ENCODE measurements at regions not wholly inside any gene's neighbourhood (a gene's known extent, or its start where the extent isn't known, plus 50 kb on each side); places are given as distances from the start of the nearest gene placed in this dataset.

DNA sequence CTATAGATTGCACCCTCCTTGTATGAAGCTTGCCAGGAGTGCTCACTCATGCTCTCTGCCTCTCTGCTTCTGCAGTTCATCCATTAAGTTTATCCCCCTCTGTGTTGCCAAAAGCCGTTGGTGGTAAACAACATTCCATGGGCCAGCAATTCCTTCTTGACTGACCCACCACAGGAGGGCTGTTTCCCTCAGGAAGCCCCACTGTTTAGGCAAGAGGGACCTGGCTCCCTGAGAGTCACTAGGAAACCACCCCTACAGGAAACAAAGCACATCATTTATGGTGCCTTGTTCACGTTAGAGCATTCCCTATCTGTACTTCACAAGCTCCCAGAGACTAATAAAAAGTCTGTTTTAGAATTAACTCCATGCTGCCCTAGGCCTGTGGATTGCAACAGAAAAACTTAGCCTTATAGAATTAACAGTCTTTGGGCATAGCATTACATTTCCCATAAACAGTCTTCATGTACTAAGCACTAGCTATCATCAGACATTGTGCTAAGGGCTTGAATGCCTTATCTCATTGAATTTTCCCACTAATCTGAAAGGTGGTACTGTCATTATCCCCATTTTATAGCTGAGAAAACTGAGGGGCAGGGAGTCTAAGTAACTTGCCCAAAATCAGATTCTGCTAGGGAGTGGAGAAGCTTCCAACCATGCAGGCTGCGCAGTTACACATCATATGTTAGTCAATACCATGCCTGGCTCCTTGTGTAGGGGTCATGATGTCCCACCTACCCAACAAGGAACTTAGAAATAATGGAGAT is 149.9 kb downstream of the SHQ1 start:
- DNase-seq (ENCODE audit: low read depth), result no peak
- TF ChIP-seq, protein P1, sequence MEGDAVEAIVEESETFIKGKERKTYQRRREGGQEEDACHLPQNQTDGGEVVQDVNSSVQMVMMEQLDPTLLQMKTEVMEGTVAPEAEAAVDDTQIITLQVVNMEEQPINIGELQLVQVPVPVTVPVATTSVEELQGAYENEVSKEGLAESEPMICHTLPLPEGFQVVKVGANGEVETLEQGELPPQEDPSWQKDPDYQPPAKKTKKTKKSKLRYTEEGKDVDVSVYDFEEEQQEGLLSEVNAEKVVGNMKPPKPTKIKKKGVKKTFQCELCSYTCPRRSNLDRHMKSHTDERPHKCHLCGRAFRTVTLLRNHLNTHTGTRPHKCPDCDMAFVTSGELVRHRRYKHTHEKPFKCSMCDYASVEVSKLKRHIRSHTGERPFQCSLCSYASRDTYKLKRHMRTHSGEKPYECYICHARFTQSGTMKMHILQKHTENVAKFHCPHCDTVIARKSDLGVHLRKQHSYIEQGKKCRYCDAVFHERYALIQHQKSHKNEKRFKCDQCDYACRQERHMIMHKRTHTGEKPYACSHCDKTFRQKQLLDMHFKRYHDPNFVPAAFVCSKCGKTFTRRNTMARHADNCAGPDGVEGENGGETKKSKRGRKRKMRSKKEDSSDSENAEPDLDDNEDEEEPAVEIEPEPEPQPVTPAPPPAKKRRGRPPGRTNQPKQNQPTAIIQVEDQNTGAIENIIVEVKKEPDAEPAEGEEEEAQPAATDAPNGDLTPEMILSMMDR (IDR thresholded peaks at IDR 0.05; ENCODE audit: control insufficient read depth, insufficient read depth, low read depth, low read length, missing control alignments), result no peak
- no peak overlapping the region for H3K4me3 ChIP-seq (ENCODE audit: control insufficient read depth, low read depth, low read length)

DNA sequence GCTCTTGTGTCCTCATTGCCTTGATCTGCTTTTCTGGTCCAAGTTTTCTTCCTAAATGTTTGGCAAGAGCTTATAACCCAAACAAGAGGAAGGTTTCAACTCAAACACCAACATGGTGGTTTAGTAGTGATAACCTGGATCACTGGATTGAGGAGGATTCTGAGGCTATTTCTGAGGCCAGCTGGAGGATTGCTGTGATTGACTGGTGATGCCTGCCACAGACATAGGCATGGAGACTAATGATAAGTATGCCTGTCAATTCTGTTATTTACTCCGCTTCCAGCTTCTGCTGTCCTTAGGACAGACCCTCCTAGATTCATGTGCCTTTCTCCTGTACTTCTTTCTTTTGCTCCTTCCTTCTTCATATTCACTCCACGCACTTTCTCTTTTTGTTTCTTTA is 150.5 kb downstream of the SHQ1 start:
- no peak overlapping the region for H3K4me3 ChIP-seq (ENCODE audit: control insufficient read depth, low read depth, low read length)

DNA sequence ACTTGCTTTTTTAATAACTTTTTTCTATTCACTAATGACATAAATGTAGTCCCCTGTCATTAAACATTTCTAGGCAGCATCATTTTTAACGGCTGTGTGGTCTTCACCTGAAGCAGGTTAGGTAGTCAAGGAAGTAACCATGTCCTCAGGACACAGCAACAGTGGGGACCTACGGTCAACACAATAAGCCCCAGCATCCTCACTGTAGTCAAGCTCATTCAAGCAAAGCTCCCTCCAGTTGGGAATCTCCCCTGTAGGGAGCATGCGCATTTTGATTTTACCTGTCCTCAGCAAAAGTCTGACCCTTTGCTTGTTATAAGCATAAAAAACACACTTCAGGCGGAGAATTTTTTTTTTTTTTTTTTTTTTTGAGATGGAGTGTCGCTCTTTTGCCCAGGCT is 151.4 kb downstream of the SHQ1 start:
- DNase-seq (ENCODE audit: low read depth), result no peak
- no peak overlapping the region for H3K4me3 ChIP-seq (ENCODE audit: control insufficient read depth, low read depth, low read length)
- TF ChIP-seq, protein P1 (IDR thresholded peaks at IDR 0.05; ENCODE audit: control insufficient read depth, insufficient read depth, low read depth, low read length, missing control alignments), result no peak

More for the DNA sequence above, 150.5 kb downstream of the SHQ1 start:
- no peak for DNase-seq (ENCODE audit: low read depth)
- TF ChIP-seq, protein P1 (IDR thresholded peaks at IDR 0.05; ENCODE audit: control insufficient read depth, insufficient read depth, low read depth, low read length, missing control alignments), result no peak

- TF ChIP-seq, protein P1 (IDR thresholded peaks at IDR 0.05; ENCODE audit: control insufficient read depth, insufficient read depth, low read depth, low read length, missing control alignments), result no peak
- peak; percentile 37 for DNase-seq (ENCODE audit: low read depth)
- no peak overlapping the region for H3K4me3 ChIP-seq (ENCODE audit: control insufficient read depth, low read depth, low read length)
Measured at GRCh38 chr3:72694398-72694797, 153.8 kb downstream of the SHQ1 start.

DNA sequence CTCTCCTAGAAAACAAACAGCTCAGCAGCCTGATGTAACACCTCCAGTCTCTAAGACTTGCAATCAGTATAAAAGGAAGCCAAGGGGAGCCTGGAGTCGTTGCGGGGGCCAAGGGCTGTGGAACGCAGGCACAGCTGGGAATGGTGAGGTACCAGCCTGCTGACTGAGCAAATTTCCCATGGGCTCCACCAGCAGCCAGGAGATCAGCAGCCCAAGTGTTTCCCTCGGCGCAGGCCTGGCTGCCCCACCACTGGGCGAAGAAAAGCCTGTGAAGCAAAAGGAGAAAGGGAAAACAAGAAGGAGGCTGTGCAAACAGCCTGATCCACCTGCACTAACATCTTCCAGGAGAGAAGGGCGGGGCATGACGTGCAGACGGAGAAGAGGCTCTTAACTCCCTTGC is 155.3 kb downstream of the SHQ1 start:
- TF ChIP-seq, protein P1 (IDR thresholded peaks at IDR 0.05; ENCODE audit: control insufficient read depth, insufficient read depth, low read depth, low read length, missing control alignments), result no peak
- no peak overlapping the region for H3K4me3 ChIP-seq (ENCODE audit: control insufficient read depth, low read depth, low read length)
- no peak for DNase-seq (ENCODE audit: low read depth)

GRCh38 chr3:72690629-72691028 is 157.6 kb downstream of the SHQ1 start:
- DNase-seq (ENCODE audit: low read depth), result peak; percentile 20
- no peak overlapping the region for H3K4me3 ChIP-seq (ENCODE audit: control insufficient read depth, low read depth, low read length)
- TF ChIP-seq, protein P1 (IDR thresholded peaks at IDR 0.05; ENCODE audit: control insufficient read depth, insufficient read depth, low read depth, low read length, missing control alignments), result no peak

All from AG09309 (cell line).